ENCODE measurements at regions not wholly inside any gene's neighbourhood (a gene's known extent, or its start where the extent isn't known, plus 50 kb on each side); places are given as distances from the start of the nearest gene placed in this dataset.

DNA sequence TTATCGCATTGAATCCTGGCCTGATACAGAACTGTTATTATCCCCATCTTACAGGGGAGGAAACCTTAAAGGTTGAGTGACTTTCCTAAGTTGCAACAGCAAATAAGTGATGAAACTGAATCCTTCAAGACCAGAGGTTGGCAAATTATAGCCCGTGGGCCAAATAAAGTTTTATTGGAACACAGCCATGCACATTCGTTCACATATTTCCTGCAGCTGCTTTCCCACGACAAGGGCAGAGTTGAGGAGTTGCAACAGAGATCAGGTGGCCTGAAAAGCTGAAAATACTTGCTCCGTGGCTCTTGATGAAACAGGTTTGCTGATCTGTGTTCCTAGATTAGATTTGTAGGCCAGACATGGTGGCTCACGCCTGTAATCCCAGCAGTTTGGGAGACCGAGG, 126.7 kb downstream of the PHETA1 start:
- TF ChIP-seq, protein P1, sequence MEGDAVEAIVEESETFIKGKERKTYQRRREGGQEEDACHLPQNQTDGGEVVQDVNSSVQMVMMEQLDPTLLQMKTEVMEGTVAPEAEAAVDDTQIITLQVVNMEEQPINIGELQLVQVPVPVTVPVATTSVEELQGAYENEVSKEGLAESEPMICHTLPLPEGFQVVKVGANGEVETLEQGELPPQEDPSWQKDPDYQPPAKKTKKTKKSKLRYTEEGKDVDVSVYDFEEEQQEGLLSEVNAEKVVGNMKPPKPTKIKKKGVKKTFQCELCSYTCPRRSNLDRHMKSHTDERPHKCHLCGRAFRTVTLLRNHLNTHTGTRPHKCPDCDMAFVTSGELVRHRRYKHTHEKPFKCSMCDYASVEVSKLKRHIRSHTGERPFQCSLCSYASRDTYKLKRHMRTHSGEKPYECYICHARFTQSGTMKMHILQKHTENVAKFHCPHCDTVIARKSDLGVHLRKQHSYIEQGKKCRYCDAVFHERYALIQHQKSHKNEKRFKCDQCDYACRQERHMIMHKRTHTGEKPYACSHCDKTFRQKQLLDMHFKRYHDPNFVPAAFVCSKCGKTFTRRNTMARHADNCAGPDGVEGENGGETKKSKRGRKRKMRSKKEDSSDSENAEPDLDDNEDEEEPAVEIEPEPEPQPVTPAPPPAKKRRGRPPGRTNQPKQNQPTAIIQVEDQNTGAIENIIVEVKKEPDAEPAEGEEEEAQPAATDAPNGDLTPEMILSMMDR (IDR thresholded peaks at IDR 0.05), result no peak
- TF ChIP-seq POLR2A (IDR thresholded peaks at IDR 0.05) (no peak), POLR2AphosphoS5 (IDR thresholded peaks at IDR 0.05) (no peak)

All from transverse colon (tissue), 4 donors.